ENCODE measurements at regions not wholly inside any gene's neighbourhood (a gene's known extent, or its start where the extent isn't known, plus 50 kb on each side); places are given as distances from the start of the nearest gene placed in this dataset.
A peak's percentile ranks its signal among the peaks of the same experiment; 100 is the strongest.

DNA sequence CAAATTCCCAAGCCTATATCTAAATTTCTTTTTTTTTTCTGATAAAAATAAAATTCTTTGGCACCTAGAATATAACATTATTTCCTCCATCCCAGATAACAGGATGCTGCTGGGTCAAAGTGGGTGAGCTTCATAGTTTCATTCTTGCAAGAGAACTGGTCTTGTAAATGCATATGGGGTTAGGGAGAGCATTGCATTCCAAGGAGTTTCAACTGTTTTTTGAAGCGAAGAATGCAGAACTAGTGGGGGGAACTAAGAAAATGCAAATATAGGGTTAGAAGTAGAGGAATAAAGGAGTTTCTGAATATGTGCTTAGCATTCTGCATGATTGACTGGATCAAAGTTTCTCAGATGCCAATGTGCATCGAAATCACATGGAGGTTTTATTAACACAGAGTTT, 347.2 kb upstream of the XYLT1 start:
- no peak for DNase-seq

GRCh38 chr16:17817260-17817659, 346.5 kb upstream of the XYLT1 start:
- no peak for DNase-seq

GRCh38 chr16:17812771-17813170, 342.0 kb upstream of the XYLT1 start:
- no peak for DNase-seq

DNA sequence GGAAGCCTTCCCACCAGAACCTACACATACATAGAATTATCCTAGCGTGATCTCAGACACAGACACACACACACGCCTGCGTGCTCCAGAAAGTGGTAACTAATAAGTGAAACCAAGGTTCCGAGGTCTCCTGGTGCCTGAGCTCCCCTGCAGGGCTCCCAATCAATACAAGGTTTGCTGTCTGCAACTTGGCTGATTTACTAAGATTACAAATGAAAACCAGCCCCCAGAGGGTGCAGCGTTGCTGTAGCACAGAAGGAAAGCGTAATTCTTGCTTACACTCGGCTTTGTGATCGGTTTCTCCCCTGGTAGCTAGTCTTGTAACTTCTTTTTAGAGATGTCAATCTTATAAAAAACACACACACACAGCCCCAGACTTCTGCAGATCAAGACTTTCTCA, 334.1 kb upstream of the XYLT1 start:
- DNase-seq: no peak

DNA sequence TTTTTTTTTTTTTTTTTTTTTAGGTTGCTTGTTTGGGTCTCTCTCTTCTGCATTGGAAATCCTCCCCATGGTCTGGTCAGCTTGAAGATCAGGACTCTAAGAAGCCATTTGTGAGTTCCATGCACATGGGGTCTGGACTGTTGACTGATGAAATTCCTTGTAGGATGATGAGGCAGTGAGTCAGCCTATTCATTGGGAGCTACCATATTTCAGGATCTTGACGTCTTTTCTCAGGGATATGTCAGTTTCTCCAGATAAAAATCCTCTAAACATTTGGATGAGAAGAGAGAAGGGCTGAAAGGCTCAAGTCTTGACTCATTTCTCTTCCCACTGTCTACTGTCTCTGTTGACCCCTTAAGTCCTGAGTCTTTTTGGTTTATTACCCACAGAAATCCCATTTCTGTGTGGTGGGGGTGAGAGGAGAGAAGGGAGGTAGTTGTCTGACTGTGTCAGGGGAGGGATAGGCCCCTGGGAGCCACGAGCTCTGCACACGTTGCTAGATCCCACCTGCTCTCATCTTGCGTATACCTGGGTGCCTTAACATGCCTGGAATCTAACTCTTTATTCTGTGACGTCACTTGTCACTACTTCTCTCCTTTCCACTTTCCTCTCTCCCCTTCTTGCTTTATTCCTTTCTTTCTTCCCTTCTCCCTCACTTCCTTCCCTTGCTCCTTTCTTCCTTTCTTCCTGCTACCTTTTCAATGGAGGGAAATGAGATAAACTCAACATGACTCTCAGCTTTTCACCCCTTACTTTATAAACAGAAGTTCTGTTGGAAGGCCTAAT, 333.1 kb upstream of the XYLT1 start:
- DNase-seq: no peak

DNA sequence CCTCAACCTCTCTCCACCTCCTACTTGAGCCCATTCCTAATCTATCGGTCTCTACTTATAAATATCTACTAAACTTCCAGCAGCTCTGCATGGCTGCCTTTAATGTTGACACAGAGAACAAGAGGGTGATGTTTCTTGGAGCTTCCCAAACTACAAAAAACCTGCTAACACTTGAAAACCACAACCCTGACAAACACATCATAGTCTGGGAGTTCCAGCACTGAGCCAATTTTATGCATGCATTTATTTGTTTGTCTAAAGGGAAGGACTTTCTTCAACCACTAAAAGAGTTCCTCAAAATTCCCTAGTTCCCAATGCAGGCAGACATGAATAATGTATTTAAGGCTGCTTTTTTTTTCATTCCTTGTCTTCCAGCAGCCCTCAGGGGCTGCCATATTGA, 331.8 kb upstream of the XYLT1 start:
- no peak for DNase-seq

DNA sequence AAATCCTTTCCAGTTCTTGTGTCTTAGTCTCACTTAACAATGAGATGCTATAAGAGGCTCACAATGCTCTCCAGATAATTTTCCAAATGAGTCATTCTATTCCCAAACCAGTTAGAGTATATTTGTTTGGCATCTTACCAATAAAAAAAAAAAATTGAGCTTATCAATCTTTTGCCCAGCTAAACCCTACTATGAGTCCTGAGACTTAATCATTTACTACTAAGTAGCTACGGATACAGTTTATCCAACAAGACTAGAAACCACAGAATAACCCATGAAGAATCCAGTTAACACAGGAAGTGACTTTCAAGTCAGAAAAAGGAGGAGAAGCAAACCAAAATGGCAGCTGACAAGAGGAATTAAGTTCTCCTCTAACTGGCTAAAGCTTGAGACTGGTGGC, 330.3 kb upstream of the XYLT1 start:
- DNase-seq: no peak

- DNase-seq: peak in 17 of 58 donors; percentile 1 to 68 (median 29)
Measured at GRCh38 chr16:17798716-17799115, 328.0 kb upstream of the XYLT1 start.

DNA sequence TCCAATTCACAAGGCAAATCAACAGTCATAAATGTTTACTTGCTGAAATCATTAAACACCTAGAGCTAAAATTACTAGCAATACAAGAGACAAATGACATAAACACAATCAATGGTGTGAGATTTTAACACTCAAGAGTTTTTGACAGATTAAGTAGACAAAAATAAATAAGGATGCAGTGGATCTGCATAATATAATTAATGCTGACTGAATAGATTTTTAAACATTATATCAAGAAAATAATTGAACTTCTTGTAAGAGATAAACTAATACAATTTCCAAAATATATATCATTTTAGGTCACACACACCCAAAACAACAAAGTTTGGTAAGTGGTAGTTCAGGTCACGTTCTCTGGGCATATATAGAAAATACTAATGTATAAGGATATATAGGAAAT, 322.6 kb upstream of the XYLT1 start:
- no peak for DNase-seq

- DNase-seq: no peak
Measured at GRCh38 chr16:17784073-17784472, 313.3 kb upstream of the XYLT1 start.

- no peak for DNase-seq
Measured at GRCh38 chr16:17780181-17780580, 309.4 kb upstream of the XYLT1 start.

DNA sequence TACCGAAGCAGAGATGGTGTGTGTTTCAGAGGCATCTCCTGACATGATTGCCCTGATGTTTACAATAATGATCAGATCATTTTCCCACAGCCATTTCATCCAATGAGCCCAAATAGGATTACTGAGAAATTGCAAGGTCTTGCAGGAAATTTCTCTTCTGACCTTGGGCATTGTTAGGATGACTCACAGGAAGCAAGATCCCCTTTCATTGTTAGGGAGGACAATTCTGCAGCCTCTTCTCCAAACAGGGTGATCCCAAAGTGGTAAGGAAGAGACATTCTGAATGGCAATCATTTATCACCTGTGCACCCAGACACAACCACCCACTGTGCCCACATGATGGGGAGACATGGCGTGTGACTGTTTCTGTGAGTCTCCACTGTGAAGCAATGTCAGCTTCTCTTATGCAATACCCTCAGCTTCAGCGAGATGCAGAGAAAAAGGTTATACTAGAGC, 306.7 kb upstream of the XYLT1 start:
- DNase-seq: no peak

GRCh38 chr16:17776888-17777287, 306.1 kb upstream of the XYLT1 start:
- peak in 39 of 58 donors; percentile 6 to 80 (median 38) for DNase-seq

- DNase-seq: no peak
Measured at GRCh38 chr16:17776465-17776864, 305.7 kb upstream of the XYLT1 start.

- DNase-seq: no peak
Measured at GRCh38 chr16:17775061-17775460, 304.3 kb upstream of the XYLT1 start.

GRCh38 chr16:17773698-17774101, 302.9 kb upstream of the XYLT1 start:
- peak in 29 of 58 donors; percentile 1 to 62 (median 17) for DNase-seq

GRCh38 chr16:17770104-17770503, 299.3 kb upstream of the XYLT1 start:
- DNase-seq: no peak

DNA sequence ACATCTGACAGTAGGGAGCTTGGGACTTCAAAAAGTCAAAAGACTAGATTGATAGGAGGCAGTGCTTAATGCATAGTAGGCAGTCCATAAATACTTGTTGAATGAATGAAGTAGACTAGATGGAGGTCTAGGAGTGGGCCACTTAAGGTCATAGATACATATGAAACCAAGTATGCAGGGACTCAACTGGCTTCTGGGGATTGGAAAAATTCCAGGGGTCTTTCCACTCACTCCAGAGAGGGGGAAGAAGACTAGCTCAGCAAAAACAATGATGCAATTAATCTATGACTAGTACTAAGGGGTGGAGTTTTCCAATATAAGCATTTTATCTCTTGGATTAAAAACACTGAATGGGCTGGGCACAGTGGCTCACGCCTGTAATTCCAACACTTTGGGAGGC, 298.3 kb upstream of the XYLT1 start:
- no peak for DNase-seq

DNA sequence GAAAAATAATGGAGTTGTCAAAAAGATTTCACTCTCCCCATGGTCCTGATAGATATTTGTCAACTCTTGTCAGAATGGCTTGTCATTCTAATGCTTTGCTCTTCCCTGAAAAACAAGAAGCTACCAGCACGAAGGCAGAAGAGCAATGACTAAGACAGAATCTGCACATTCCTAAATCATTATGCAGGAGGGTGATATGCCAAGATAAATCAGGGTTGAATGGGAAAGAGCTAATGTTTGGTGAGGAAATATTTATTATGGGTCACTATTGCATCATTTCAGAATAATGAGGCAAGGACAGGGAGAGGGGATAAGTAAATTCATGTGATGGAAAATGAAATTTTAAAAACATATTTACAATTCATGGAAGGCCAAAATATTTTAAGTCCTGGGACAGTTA, 297.5 kb upstream of the XYLT1 start:
- no peak for DNase-seq

DNA sequence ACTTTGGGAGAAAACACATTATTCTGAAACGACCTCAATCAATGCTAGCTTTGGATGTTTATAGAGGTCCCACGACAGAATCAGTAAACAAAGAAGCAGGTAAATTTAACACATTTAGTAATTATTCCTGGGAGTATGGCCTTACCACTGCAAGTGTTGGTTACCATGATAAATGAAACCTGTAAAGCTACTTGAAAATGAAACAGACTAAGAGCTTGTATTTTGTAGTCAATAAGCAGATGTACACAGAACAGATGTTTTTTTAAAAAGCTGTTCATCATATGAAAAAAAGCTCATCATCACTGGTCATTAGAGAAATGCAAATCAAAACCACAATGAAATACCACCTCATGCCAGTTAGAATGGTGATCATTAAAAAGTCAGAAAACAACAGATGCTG, 295.3 kb upstream of the XYLT1 start:
- DNase-seq: no peak

DNA sequence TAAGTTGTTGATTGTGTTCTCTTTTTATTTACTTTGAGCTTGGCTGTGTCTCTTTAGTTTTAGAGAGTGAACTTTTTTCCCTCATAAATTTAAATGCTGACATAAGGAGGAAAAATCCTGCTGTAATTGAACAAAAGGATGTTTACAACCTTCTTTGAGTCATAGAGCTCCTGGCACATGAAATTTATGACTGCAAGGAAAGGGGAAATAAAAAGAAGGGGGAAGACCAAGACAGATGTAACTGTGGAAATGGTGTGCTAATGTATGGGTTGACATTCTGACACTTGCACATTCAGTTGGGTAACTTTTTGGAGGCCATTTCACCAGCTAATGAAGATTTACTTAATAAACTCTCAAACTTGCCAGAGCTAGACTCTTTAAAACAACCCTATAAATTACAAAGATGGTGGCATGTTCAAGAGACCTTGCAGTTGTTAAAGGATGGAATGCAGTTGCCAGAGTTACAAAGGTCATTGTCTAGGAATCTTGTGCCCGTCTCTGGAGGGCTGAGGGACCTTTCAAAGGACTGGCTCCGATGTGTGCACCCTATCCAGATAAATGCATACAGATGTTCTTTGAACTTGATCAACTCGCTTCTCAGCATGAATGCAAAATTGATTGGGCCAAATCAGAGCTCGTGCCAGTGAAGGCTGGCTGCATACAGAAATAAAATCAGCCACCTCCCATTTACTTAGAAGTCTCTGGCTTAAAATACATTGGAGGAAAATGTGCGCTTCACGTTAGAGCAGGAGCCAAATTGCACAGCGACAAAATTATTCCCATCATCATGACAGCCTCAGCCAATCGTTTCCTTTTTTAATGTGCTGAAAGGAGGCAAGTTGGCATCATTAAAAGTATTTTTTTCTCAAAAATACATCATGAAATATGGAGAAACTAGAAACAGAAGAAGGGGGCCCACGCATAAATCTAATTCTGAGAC, 289.0 kb upstream of the XYLT1 start:
- DNase-seq: peak in 12 of 58 donors; percentile 1 to 56 (median 10)

- DNase-seq: no peak
Measured at GRCh38 chr16:17757808-17758207, 287.0 kb upstream of the XYLT1 start.
